ENCODE measurements at regions not wholly inside any gene's neighbourhood (a gene's known extent, or its start where the extent isn't known, plus 50 kb on each side); places are given as distances from the start of the nearest gene placed in this dataset.
"Not testable (repeated sequence)": the region's sequence is repeated elsewhere in the genome, so short reads cannot be mapped to it uniquely, and the experiment has no call there.

DNA sequence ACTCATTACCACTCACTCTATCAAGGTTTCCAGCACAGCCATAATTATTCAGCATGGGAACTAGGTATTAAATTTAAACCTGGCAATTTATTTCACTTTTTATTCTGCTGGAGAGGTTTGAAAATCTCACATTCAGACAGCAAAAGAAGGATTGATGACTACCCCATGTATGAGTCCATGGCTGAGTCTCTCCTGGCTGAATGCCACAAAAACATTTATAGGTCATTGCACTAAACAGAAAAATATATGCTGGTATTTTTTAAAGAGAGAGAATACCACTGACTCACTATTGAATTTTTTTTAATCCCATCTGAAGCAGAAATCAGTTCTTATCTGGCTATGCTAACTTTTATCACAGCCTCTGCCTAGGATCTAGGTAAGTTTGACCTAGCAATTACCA, 336.3 kb downstream of the PPP1R3A start:
- TF ChIP-seq, protein P1, sequence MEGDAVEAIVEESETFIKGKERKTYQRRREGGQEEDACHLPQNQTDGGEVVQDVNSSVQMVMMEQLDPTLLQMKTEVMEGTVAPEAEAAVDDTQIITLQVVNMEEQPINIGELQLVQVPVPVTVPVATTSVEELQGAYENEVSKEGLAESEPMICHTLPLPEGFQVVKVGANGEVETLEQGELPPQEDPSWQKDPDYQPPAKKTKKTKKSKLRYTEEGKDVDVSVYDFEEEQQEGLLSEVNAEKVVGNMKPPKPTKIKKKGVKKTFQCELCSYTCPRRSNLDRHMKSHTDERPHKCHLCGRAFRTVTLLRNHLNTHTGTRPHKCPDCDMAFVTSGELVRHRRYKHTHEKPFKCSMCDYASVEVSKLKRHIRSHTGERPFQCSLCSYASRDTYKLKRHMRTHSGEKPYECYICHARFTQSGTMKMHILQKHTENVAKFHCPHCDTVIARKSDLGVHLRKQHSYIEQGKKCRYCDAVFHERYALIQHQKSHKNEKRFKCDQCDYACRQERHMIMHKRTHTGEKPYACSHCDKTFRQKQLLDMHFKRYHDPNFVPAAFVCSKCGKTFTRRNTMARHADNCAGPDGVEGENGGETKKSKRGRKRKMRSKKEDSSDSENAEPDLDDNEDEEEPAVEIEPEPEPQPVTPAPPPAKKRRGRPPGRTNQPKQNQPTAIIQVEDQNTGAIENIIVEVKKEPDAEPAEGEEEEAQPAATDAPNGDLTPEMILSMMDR (IDR thresholded peaks at IDR 0.05; ENCODE audit: borderline replicate concordance, extremely low read depth, insufficient read depth) = no peak
- Histone ChIP-seq H3K27me3 (ENCODE audit: control insufficient read depth, insufficient read depth, low read length) (no peaks in the 10 kb centered on the region), H3K4me3 (ENCODE audit: low read length in 3 of 3) (no peak overlapping the region), H3K27ac (ENCODE audit: low read depth in 2 of 2, low read length in 2 of 2) (no peak overlapping the region), H3K4me1 (ENCODE audit: control insufficient read depth in 2 of 3, insufficient read depth in 2 of 3, low read depth in 1 of 3, low read length in 3 of 3) (no peaks in the 10 kb centered on the region), H3K9me3 (ENCODE audit: control insufficient read depth in 2 of 3, insufficient read depth in 1 of 3, low read length in 3 of 3) (no peaks in the 10 kb centered on the region), H3K36me3 (ENCODE audit: control insufficient read depth in 2 of 3, insufficient read depth in 3 of 3, low read length in 3 of 3) (no peaks in the 10 kb centered on the region), H3K9ac (ENCODE audit: low read length in 3 of 3) (no peak overlapping the region)
- intact Hi-C loops (cut with DNase I) = no loop called here
- no peak for DNase-seq
- FAIRE-seq = no peak

- intact Hi-C loops (cut with DNase I); H3K27me3 ChIP-seq (ENCODE audit: control insufficient read depth, insufficient read depth, low read length); H3K9ac ChIP-seq (ENCODE audit: low read length in 3 of 3); H3K9me3 ChIP-seq (ENCODE audit: control insufficient read depth in 2 of 3, insufficient read depth in 1 of 3, low read length in 3 of 3); FAIRE-seq; H3K4me1 ChIP-seq (ENCODE audit: control insufficient read depth in 2 of 3, insufficient read depth in 2 of 3, low read depth in 1 of 3, low read length in 3 of 3); H3K27ac ChIP-seq (ENCODE audit: low read depth in 2 of 2, low read length in 2 of 2); DNase-seq; H3K4me3 ChIP-seq (ENCODE audit: low read length in 3 of 3); H3K36me3 ChIP-seq (ENCODE audit: control insufficient read depth in 2 of 3, insufficient read depth in 3 of 3, low read length in 3 of 3): not testable (repeated sequence)
Measured at GRCh38 chr7:113563257-113563656, 355.6 kb downstream of the PPP1R3A start.

GRCh38 chr7:113562801-113563200, 356.0 kb downstream of the PPP1R3A start:
- no peaks in the 10 kb centered on the region for H3K36me3 ChIP-seq (ENCODE audit: control insufficient read depth in 2 of 3, insufficient read depth in 3 of 3, low read length in 3 of 3)
- FAIRE-seq (no peak), DNase-seq (no peak)
- H3K9me3 ChIP-seq (ENCODE audit: control insufficient read depth in 2 of 3, insufficient read depth in 1 of 3, low read length in 3 of 3) = no peaks in the 10 kb centered on the region
- no peak overlapping the region for H3K27ac ChIP-seq (ENCODE audit: low read depth in 2 of 2, low read length in 2 of 2)
- H3K4me3 ChIP-seq (ENCODE audit: low read length in 3 of 3) = no peak overlapping the region
- no peak overlapping the region for H3K9ac ChIP-seq (ENCODE audit: low read length in 3 of 3)
- intact Hi-C loops (cut with DNase I) = no loop called here
- TF ChIP-seq, protein P1 (IDR thresholded peaks at IDR 0.05; ENCODE audit: borderline replicate concordance, extremely low read depth, insufficient read depth) = no peak
- no peaks in the 10 kb centered on the region for H3K27me3 ChIP-seq (ENCODE audit: control insufficient read depth, insufficient read depth, low read length)
- H3K4me1 ChIP-seq (ENCODE audit: control insufficient read depth in 2 of 3, insufficient read depth in 2 of 3, low read depth in 1 of 3, low read length in 3 of 3) = no peaks in the 10 kb centered on the region

DNA sequence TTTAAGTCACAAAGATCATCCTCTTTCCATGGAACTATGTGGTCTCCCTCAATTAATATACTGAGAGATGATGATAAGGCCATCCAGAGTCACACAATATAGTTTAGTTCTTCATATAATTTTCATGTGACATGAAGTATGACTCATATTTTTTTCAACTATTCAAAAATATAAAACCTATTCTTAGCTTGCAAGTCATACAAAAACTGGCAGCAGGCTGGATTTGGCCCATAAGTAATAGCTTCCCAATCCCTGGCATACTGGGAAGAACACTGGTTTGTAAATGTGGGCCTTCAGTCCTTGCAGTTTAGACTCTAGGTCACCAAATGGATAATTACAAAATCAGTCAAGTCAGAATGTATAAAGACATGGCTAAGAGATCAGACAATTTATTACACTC, 356.6 kb downstream of the PPP1R3A start:
- H3K4me1 ChIP-seq (ENCODE audit: control insufficient read depth in 2 of 3, insufficient read depth in 2 of 3, low read depth in 1 of 3, low read length in 3 of 3) = no peaks in the 10 kb centered on the region
- no peaks in the 10 kb centered on the region for H3K36me3 ChIP-seq (ENCODE audit: control insufficient read depth in 2 of 3, insufficient read depth in 3 of 3, low read length in 3 of 3)
- TF ChIP-seq, protein P1 (IDR thresholded peaks at IDR 0.05; ENCODE audit: borderline replicate concordance, extremely low read depth, insufficient read depth) = no peak
- H3K27ac ChIP-seq (ENCODE audit: low read depth in 2 of 2, low read length in 2 of 2) = no peak overlapping the region
- DNase-seq (no peak), FAIRE-seq (no peak)
- H3K9ac ChIP-seq (ENCODE audit: low read length in 3 of 3) = no peak overlapping the region
- intact Hi-C loops (cut with DNase I) = no loop called here
- H3K9me3 ChIP-seq (ENCODE audit: control insufficient read depth in 2 of 3, insufficient read depth in 1 of 3, low read length in 3 of 3) = no peaks in the 10 kb centered on the region
- no peak overlapping the region for H3K4me3 ChIP-seq (ENCODE audit: low read length in 3 of 3)
- H3K27me3 ChIP-seq (ENCODE audit: control insufficient read depth, insufficient read depth, low read length) = no peaks in the 10 kb centered on the region

All from kidney (tissue), 13 donors.